ENCODE measurements at regions not wholly inside any gene's neighbourhood (a gene's known extent, or its start where the extent isn't known, plus 50 kb on each side); places are given as distances from the start of the nearest gene placed in this dataset.

GRCh38 chr5:25481463-25481862 lies 836.7 kb upstream of the CDH10 start:
- Histone ChIP-seq H4K91ac (replicated peaks; ENCODE audit: insufficient read length, low read length) (no peak overlapping the region), H2BK20ac (ENCODE audit: low read length) (no peak overlapping the region), H3K4me3 (ENCODE audit: extremely low read depth in 1 of 4, insufficient read depth in 2 of 4, low read depth in 3 of 4, low read length in 4 of 4) (no peak overlapping the region), H3K23me2 (ENCODE audit: low read depth, low read length) (no peaks in the 10 kb centered on the region), H3K56ac (replicated peaks; ENCODE audit: insufficient read length, low read depth, low read length) (no peak overlapping the region), H3K14ac (ENCODE audit: insufficient read length) (no peak overlapping the region), H4K20me1 (replicated peaks in 1 of 2; ENCODE audit: control insufficient read depth in 1 of 2, insufficient read depth in 2 of 2, low read length in 2 of 2) (no peaks in the 10 kb centered on the region), H4K8ac (ENCODE audit: extremely low read depth, insufficient read depth, low read length) (no peak overlapping the region), H3K4me1 (replicated peaks in 1 of 4; ENCODE audit: control insufficient read depth in 3 of 4, insufficient read depth in 4 of 4, low read length in 3 of 4) (no peaks in the 10 kb centered on the region), H3K79me1 (ENCODE audit: low read depth, low read length) (no peaks in the 10 kb centered on the region), H2BK120ac (replicated peaks; ENCODE audit: low read depth, low read length) (no peak overlapping the region), H3K4me2 (ENCODE audit: insufficient read depth in 1 of 2, low read depth in 2 of 2, low read length in 2 of 2) (no peak overlapping the region), H2BK5ac (ENCODE audit: low read depth, low read length) (no peak overlapping the region), H3K4ac (replicated peaks; ENCODE audit: insufficient read length, low read depth, low read length) (no peak overlapping the region), H3K18ac (ENCODE audit: extremely low read depth, low read length) (no peak overlapping the region), H2BK12ac (ENCODE audit: low read depth, low read length) (no peak overlapping the region), H3K27ac (ENCODE audit: low read depth, low read length) (no peak overlapping the region), H2AFZ (ENCODE audit: low read length) (no peak overlapping the region), H2AK5ac (ENCODE audit: low read depth, low read length) (no peak overlapping the region), H4K5ac (ENCODE audit: insufficient read length, low read depth, low read length) (no peak overlapping the region), H3K23ac (ENCODE audit: insufficient read length) (no peak overlapping the region), H3K9ac (replicated peaks in 1 of 4; ENCODE audit: extremely low read depth in 1 of 4, low read depth in 3 of 4, low read length in 3 of 4) (no peak overlapping the region), H3K36me3 (ENCODE audit: control insufficient read depth in 2 of 4, insufficient read depth in 4 of 4, low read length in 3 of 4) (no peaks in the 10 kb centered on the region), H2BK15ac (ENCODE audit: low read length) (no peak overlapping the region), H3K79me2 (ENCODE audit: control insufficient read depth in 1 of 2, insufficient read depth in 2 of 2, low read length in 2 of 2) (no peaks in the 10 kb centered on the region), H3K9me3 (ENCODE audit: insufficient read depth in 2 of 2, low read depth in 1 of 2, low read length in 1 of 2) (no peaks in the 10 kb centered on the region), H3K27me3 (replicated peaks in 1 of 4; ENCODE audit: control insufficient read depth in 3 of 4, extremely low read depth in 1 of 4, insufficient read depth in 3 of 4, low read length in 3 of 4) (no peaks in the 10 kb centered on the region)
- TF ChIP-seq HDAC2 (IDR thresholded peaks at IDR 0.05; ENCODE audit: borderline replicate concordance in 1 of 2, low read depth in 2 of 2, low read length in 2 of 2): no peak
- POLR2A ChIA-PET (ENCODE audit: partially characterized antibody): no interaction called here
- DNase-seq (ENCODE audit: low read depth in 1 of 2, low spot score in 2 of 2): no peak
- CTCF ChIA-PET (ENCODE audit: partially characterized antibody): no interaction called here
- 78% methylated on average over 2 of the region's 2 CpGs; no CpG with 5 or more reads in 1 of the 2 experiments for WGBS, 2 experiments (ENCODE audit: extremely low coverage in 1 of 2, insufficient coverage in 1 of 2, insufficient read length in 1 of 2, insufficient replicate concordance in 2 of 2, low coverage in 1 of 2, low lambda C conversion rate in 2 of 2, missing lambda C conversion rate in 1 of 2)
- FAIRE-seq: no peak

Measured in H1 (cell line).